ENCODE measurements at regions not wholly inside any gene's neighbourhood (a gene's known extent, or its start where the extent isn't known, plus 50 kb on each side); places are given as distances from the start of the nearest gene placed in this dataset.

- H3K4me3 ChIP-seq (ENCODE audit: low read length), result no peak overlapping the region
- no peak for TF ChIP-seq ZNF274 (IDR thresholded peaks at IDR 0.05; ENCODE audit: low read depth, low read length)
Measured at GRCh38 chr13:106433066-106433465, 102.4 kb downstream of the EFNB2 start.

GRCh38 chr13:106432636-106433035 lies 102.8 kb downstream of the EFNB2 start:
- H3K4me3 ChIP-seq (ENCODE audit: low read length), result no peak overlapping the region

GRCh38 chr13:106426909-106427308 lies 108.6 kb downstream of the EFNB2 start:
- no peak overlapping the region for H3K4me3 ChIP-seq (ENCODE audit: low read length)
- no peak for TF ChIP-seq ZNF274 (IDR thresholded peaks at IDR 0.05; ENCODE audit: low read depth, low read length)

More at GRCh38 chr13:106432636-106433035, 102.8 kb downstream of the EFNB2 start:
- TF ChIP-seq ZNF274 (IDR thresholded peaks at IDR 0.05; ENCODE audit: low read depth, low read length), result no peak

GRCh38 chr13:106425661-106426060 lies 109.8 kb downstream of the EFNB2 start:
- H3K4me3 ChIP-seq (ENCODE audit: low read length), result no peak overlapping the region
- TF ChIP-seq ZNF274 (IDR thresholded peaks at IDR 0.05; ENCODE audit: low read depth, low read length), result no peak

- no peak for TF ChIP-seq ZNF274 (IDR thresholded peaks at IDR 0.05; ENCODE audit: low read depth, low read length)
- no peak overlapping the region for H3K4me3 ChIP-seq (ENCODE audit: low read length)
Measured at GRCh38 chr13:106424805-106425204, 110.7 kb downstream of the EFNB2 start.

- no peak for TF ChIP-seq ZNF274 (IDR thresholded peaks at IDR 0.05; ENCODE audit: low read depth, low read length)
- no peak overlapping the region for H3K4me3 ChIP-seq (ENCODE audit: low read length)
Measured at GRCh38 chr13:106423530-106423929, 111.9 kb downstream of the EFNB2 start.

- TF ChIP-seq ZNF274 (IDR thresholded peaks at IDR 0.05; ENCODE audit: low read depth, low read length), result no peak
- H3K4me3 ChIP-seq (ENCODE audit: low read length), result no peak overlapping the region
Measured at GRCh38 chr13:106418556-106418955, 116.9 kb downstream of the EFNB2 start.

GRCh38 chr13:106417467-106418110 lies 117.9 kb downstream of the EFNB2 start:
- no peak overlapping the region; the same call in 1 of the 2 replicates for H3K4me3 ChIP-seq (ENCODE audit: low read length)
- no peak for TF ChIP-seq ZNF274 (IDR thresholded peaks at IDR 0.05; ENCODE audit: low read depth, low read length)

- no peak overlapping the region for H3K4me3 ChIP-seq (ENCODE audit: low read length)
- TF ChIP-seq ZNF274 (IDR thresholded peaks at IDR 0.05; ENCODE audit: low read depth, low read length), result no peak
Measured at GRCh38 chr13:106416645-106417044, 118.8 kb downstream of the EFNB2 start.

GRCh38 chr13:106415971-106416370 lies 119.5 kb downstream of the EFNB2 start:
- TF ChIP-seq ZNF274 (IDR thresholded peaks at IDR 0.05; ENCODE audit: low read depth, low read length), result no peak
- no peak overlapping the region for H3K4me3 ChIP-seq (ENCODE audit: low read length)

- no peak overlapping the region for H3K4me3 ChIP-seq (ENCODE audit: low read length)
- TF ChIP-seq ZNF274 (IDR thresholded peaks at IDR 0.05; ENCODE audit: low read depth, low read length), result no peak
Measured at GRCh38 chr13:106415442-106415841, 120.0 kb downstream of the EFNB2 start.

- no peak for TF ChIP-seq ZNF274 (IDR thresholded peaks at IDR 0.05; ENCODE audit: low read depth, low read length)
- no peak overlapping the region for H3K4me3 ChIP-seq (ENCODE audit: low read length)
Measured at GRCh38 chr13:106407338-106407737, 128.1 kb downstream of the EFNB2 start.

GRCh38 chr13:106405731-106406130 lies 129.7 kb downstream of the EFNB2 start:
- H3K4me3 ChIP-seq (ENCODE audit: low read length), result no peak overlapping the region
- TF ChIP-seq ZNF274 (IDR thresholded peaks at IDR 0.05; ENCODE audit: low read depth, low read length), result no peak

- no peak for TF ChIP-seq ZNF274 (IDR thresholded peaks at IDR 0.05; ENCODE audit: low read depth, low read length)
- H3K4me3 ChIP-seq (ENCODE audit: low read length), result no peak overlapping the region
Measured at GRCh38 chr13:106403280-106403679, 132.2 kb downstream of the EFNB2 start.

- no peak overlapping the region for H3K4me3 ChIP-seq (ENCODE audit: low read length)
- TF ChIP-seq ZNF274 (IDR thresholded peaks at IDR 0.05; ENCODE audit: low read depth, low read length), result no peak
Measured at GRCh38 chr13:106402866-106403265, 132.6 kb downstream of the EFNB2 start.

- no peak for TF ChIP-seq ZNF274 (IDR thresholded peaks at IDR 0.05; ENCODE audit: low read depth, low read length)
- H3K4me3 ChIP-seq (ENCODE audit: low read length), result no peak overlapping the region
Measured at GRCh38 chr13:106401081-106401480, 134.4 kb downstream of the EFNB2 start.

All from GM08714 (cell line).